GM21423 (cell line): ENCODE measurements at regions not wholly inside any gene's neighbourhood (a gene's known extent, or its start where the extent isn't known, plus 50 kb on each side); places are given as distances from the start of the nearest gene placed in this dataset.
"Not testable (repeated sequence)": the region's sequence is repeated elsewhere in the genome, so short reads cannot be mapped to it uniquely, and the experiment has no call there.

Experiments
- ATAC-seq: cut with Tn5 transposase; IDR thresholded peaks from one replicate; pipeline ENCODE4 v1.9.1; 2021; ENCODE audit warnings: mild to moderate bottlenecking, moderate library complexity; ENCODE audit not compliant: unreplicated experiment

DNA sequence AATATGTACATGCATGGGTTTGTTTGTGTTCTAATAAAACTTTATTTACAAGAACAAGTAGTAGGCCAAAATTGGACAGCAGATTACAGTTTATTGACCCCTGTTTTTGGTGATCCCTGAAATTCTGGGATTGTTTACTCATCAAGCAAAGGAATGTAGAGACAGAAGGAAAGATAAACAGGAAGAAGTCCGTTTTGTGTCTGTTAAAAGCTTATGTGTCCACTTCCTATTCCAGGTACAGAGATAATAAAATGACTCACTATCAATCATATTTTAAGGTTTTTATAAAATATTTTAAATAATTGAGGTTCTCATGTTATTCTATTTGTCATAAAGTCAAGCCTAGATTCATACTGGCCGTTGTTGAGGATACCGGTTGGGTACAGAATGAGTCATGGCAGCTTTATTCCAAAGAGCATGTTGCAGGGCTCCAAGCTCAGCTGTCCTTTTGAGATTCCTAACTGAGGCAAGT is 214.9 kb upstream of the DAB2 start:
- ATAC-seq: no peak

DNA sequence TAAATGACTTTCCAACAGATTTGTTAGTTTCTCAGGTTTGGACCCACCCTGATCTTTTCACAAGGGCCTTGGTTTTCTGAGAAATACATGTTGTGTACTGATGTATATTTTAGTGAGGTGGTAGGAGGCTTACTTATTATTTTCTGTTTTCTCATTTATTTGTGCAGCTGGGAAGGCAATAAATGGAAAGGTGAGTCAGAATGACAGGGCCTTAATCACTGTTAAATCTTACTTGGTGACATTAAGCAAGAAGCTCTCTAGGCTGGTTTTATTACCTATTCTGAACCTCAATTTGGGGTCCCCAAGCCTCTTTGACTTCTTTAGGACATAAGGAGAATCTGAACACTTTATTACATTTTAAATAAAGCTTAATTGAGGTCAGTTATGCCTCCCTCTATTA is 214.0 kb upstream of the DAB2 start:
- no peak for ATAC-seq

DNA sequence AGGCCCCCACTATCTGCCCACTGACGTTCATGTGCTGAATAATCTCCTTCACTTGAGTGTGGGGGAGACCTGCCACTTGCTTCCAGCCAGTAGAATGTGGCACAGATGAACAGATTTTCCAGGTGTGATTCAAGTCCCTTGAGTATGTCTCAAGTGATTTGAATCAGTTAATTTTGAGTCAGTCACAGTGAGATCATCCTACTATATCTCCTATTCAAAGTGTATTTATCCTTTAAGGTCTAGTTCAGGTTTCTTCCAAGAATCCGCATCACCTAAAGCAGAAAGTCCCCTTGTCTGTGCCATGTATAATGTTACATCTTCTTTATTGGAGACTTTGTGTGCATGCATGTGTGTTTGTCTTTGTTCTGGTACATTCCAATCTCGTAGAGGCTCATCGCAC is 208.3 kb upstream of the DAB2 start:
- no peak for ATAC-seq

DNA sequence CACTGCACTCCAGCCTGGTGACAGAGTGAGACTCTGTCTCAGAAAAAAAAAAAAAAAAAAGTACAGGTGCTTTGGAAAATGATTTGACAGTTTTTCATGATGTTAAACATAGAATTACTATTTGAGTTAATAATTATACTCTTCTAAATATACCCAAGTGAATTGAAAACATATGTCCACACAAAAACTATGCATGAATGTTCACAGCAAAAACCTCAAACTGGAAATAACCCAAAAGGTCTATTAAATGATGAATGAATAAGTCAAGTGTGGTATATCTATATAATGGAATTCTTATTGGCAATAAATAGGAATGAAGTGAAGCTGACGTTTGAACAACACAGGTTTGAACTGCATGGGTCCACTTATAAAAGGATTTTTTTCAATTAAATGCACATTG is 207.2 kb upstream of the DAB2 start:
- no peak for ATAC-seq

DNA sequence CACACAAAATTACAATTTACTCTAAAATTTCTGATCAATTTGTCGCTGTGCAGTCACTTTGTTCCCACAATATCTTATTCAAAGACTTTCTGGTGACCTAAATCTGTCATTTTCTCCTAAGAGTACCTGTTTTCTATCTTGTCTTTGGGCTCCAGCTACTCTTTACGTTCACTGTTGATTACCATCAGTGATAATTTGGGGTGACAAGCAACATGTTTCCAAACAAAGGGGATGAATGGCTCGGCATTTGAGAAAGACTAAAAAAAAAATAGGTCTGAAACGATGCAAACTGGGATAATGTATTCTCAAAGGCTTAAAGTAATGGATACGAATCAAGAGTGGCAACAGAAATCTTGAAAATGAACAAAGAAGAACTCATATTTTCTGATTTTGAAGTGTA is 205.2 kb upstream of the DAB2 start:
- no peak for ATAC-seq

DNA sequence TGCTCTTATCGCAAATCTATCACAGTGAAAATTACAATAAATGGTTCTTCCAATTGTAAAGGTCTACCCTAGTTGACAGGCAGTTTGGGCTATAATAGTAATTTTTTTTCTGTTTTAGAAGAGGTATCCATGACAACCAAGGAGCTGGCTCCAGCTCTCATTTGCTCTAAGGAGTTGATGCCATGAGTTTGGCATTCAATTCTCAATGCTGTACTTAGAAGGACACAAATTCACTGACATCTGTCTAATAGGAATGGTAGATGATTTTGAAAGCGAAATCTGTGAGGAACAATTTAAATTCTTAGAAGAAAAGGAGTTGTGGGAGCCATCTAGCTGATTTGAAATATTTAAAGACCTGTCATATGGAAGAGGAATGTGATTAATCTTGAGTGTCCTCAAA is 203.6 kb upstream of the DAB2 start:
- no peak for ATAC-seq

DNA sequence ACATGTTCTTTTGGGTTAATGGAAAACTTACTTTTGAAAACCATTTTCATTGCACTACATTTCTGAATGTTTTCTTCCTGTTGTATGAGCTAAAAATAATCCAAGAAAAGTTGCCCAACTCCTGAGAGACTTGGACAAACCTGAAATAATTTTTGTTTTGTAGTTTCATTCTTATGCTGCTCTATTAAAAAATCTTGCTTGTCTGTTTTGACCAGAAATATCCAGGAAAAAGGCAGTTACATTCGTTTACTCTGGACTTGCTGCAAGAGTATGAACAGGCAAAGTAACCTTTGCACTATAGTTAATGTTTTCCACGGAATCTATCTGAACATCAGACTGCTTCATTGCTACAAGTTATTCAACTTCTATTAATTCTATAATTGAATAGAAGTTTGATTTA is 200.1 kb upstream of the DAB2 start:
- ATAC-seq: no peak

DNA sequence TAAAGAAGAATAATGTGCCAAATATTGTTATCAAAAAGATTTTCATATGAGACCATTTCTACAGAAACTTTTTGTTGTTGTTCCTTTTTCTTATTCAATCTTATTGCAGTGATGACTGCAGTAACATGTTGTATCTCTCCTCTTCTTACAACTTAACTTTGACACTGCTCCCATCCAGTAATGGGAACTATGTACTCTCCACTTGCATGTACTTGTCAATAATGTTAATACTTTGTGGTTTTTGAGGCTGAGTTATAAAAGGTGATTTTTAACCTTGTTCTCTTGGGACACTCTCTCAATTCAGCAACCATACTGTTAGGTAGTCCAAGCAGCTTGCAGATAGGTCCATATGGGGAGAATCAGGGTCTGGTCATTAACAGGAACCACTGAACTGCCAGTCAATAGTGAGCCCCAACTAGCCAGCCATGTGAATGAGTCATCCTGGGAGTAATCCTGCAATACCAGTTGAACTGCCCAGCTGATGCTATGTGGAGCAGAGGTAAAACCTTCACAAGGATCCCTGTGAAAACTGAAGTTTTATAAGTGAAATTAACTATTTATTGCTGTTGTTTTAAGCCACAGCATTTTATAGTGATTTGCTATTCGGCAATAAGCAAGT is 199.6 kb upstream of the DAB2 start:
- ATAC-seq: peak; percentile 81

DNA sequence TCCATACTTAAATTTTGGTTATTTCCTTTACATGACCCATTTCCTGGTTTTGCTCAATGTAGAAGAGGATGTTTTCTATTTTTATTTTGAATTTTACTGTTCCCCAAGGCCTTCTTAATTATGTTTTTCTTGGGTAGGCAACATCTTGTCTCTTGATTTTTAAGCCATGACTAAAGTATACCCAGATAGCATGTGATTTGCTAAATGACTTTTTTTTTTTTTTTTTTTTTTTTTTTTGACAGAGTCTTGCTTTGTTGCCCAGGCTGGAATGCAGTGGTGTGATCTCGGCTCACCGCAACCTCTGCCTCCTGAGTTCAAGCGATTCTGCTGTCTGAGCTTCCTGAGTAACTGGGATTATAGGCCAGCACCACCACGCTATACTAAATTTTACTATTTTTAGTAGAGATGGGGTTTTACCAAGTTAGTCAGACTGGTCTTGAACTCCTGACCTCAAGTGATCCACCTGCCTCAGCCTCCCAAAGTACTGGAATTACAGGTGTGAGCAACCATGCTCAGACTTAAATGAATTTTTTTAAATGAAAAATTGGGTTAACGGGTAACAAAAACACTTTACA is 198.6 kb upstream of the DAB2 start:
- ATAC-seq: no peak

DNA sequence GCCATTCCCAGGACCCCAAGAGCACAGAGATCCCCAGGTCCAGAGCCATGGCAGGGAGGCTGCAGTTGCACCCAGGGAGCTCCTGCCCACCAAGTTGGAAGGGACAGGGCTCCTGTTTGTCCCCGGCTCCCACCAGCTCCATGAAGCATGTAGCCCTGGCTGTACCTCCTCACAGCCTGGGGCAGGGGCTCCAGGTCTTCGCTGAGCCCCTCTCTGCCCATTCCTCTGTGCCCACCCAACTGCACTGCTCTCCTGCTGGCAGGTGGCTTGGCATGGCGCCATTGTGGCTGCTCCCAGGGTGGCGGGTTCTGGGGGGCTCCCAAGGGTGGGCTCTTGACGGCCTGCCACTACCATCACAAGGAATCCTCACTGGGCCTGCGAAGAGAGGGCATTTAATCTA is 197.5 kb upstream of the DAB2 start:
- ATAC-seq: no peak

DNA sequence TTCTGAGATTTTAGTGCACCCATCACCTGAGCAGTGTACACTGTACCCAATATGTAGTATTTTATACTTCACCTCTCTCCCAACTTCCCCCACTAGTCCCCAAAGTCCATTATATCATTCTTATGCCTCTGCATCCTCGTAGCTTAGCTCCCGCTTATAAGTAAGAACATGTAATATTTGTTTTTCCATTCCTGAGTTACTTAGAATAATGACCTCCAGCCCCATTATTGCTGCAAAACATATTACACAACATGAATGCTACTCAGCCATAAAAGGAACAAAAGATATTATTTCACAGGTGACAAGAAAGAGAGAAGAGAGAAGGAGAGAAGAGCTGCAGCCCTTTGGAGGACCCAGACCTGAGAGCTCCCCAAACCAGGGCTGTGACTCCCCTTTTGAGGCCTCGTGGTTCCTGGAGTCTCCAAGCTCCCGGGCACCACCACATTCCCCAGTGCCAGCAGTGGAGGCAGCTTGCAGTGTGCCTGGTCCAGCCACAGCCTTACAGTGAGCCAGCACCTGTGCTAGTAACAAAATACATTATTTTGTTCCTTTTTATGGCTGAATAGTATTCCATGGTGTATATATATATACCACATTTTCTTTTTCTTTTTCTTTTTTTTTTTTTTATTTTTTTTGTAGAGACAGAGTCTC is 194.5 kb upstream of the DAB2 start:
- ATAC-seq: no peak

DNA sequence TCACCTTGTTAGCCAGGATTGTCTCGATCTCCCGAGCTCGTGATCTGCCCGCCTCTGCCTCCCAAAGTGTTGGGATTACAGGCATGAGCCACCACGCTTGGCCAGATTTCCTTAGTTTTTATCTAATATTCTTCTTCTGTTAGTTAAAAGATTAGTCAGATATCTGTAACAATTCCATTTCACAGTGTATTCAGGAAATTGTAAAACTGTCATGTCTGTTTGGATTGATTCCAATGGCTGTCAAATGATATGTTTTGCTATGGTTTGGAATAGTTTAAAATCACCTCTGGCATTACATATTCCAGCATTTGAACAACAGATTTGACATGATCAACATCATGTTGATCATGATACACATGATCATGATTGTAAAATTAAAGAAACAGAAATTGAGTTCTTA is 193.6 kb upstream of the DAB2 start:
- no peak for ATAC-seq

DNA sequence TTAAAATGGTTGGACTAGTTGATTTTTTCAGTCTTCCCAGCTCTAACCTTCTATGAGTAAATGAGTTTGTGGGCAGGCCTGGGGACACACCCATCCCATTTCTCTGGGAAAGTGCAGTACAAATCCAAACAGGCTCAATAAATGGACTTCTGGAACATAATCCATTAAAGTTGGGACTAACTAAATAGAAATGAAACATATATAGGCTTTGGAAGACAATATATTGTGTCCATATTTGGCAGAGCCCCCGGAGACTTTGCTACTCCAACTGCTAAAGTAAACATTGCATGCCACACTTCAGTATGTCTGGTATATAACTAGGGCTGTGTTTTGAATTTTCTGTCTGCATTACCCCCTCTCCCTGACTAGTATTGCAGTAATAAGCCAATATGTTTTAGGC is 191.4 kb upstream of the DAB2 start:
- ATAC-seq: no peak

DNA sequence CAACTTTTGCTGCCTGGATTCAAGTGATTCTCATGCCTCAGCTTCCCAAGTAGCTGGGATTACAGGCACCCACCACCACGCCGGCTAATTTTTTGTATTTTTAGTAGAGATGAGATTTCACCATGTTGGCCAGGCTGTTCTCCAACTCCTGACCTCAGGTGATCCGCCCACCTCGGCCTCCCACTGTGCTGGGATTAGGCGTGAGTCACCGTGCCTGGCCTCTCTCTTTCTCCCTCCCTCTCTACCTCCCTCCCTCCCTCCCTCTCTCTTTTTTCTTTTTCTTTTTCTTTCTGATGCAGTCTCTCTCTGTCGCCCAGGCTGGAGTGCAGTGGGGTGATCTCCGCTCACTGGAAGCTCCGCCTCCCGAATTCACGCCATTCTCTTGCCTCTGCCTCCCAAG is 186.3 kb upstream of the DAB2 start:
- not testable (repeated sequence) for ATAC-seq

DNA sequence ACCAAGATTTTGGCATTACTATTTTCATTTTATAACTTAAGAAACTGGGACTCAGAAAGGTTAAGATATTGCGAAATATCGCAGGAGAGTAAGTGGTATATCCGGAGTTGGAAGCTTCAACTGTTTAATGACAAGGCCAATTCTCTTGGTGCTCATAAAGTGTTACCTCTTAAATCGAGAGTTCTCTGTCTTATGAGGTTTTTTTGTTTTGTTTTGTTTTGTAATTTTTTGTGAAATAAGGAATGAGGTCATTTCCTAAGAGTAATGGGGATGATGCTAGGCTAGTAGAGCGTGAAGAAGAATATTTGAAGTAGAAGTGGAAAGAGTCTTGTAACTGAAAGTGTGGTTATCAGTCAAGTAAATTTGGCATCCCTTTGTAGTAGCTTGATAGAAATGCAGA is 183.2 kb upstream of the DAB2 start:
- ATAC-seq: no peak

DNA sequence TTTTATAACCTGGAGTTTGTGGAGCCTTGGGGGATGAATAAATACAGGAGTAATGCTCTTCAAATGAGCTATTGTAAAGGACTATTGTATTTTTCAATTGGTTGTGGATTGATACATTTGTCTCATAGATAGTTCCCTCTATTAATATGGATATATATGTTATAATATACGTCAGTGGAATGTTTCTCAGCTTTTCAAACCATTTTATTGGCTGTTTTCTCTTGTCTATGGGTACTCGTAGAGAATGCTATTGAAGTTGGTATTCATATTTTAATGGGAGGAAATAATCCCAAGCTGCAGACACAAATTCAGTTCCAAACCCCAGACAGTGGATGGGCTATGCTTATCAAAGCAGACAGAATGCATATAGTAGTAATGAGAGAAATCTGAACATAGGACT is 181.8 kb upstream of the DAB2 start:
- no peak for ATAC-seq

DNA sequence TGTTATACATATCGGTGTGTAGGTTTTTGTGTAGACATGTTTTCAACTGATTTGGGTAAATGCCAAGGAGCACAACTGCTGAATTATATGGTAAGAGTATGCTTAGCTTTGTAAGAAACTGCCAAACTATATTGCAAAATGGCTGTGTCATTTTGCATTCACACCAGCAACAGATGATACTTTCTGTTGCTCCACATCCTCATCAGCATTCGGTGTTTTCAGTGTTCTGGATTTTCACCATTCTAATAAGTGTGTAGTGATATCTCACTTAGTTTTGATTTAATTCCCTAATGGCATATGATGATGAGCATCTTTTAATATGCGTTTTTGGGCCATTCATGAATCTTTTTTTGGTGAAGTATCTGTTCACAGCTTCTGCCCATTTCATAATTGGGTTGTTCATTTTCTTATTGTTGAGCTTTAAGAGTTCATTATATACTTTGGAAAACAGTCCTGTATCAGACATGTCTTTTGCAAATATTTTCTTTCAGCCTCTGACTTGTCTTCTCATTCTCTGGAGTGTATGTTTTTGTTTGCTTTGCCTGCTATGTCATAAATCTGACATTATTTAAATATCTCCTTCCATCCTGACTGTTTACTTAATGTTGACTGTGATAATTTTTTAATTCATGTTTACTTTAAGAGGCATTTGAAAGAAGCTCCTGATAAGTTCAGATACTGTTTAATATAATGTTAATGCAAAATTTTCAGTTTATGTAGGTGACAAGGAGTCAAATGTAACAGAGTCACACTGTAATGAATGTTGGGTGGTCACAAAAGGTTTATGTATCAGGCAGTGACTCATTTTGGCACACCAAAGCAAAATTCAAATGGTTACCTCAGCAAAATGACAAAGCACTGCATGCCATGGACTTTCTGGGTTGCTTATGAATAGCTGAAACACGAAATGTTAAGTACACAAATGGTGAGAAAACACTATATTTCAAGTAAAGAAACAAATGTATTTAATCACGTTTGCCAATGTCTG is 181.1 kb upstream of the DAB2 start:
- ATAC-seq: no peak

DNA sequence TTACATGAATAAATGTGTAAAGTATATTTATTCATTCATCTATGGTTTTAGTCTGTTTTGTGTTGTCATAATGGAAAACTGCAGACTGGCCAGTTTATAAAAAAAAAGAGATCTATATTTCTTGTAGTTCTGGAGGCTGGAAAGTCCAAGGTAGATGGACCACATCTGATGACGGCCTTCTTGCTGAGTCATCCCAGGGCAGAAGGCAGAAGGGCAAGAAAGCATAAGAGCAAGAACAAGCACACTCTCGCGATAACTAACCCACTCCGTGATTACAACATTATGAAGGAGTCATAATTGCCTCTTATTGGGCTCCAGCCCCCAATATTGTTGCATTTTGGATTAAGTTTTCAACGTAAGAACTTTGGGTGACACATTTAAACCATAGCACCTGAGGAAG is 180.4 kb upstream of the DAB2 start:
- ATAC-seq: no peak

DNA sequence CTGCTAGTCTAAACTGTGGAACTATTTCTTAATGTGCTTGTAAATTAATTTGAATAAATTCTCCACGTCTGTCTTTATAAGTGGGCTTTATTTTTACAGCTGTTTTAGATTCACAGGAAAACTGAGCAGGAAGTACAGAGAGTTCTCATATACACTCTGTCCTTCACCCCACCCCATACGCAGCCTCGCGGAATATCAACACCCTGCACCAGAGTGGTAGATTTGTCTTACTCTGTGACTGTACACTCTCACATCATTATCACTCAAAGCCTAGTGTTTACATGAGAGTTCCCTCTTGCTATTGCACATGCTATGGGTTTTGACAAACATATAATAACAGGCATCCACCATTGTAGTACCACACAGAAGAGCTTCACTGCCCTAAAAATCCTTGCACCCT is 179.7 kb upstream of the DAB2 start:
- no peak for ATAC-seq

DNA sequence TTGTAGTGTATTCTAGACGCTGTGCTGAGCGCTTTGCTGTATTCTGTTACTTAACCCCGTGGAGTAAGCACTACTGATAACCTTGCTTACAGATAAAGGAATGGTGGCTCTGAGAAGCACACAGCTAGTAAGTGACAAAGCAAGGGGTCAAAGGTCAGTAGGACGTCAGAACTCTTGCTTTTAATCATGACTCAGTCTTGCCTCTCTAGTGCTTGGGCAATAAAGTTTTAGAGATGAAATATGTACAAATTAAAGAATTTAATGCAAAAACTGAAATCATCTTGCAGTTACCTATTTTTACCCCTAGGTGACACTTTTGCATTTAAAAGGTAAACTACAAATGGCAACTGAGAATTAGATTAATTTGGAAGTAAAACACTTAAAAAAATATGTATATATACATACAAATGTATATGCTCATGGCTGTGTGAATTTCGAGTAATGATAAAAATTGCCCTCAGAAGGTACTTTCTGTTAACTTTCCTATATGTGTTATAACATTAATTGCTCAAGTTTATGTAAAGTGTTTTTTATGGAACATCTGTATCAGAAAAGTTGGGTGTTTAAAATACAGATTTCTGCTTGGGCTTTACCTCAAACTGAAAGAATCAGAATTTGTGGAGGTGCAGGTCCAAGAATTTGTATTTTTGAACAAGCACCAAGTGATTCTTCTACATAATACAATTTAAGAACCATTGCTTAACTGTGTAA is 175.1 kb upstream of the DAB2 start:
- no peak for ATAC-seq
